H1 (cell line): ENCODE measurements at regions not wholly inside any gene's neighbourhood (a gene's known extent, or its start where the extent isn't known, plus 50 kb on each side); places are given as distances from the start of the nearest gene placed in this dataset.

Source experiments
- CTCF ChIA-PET: fragments of 300-600 bp; sonication (Branson Sonifier 250); formaldehyde crosslinking; loops from one replicate; lab custom pipeline; 2021; ENCODE audit not compliant: partially characterized antibody; lab: Charles Lee
- POLR2A ChIA-PET: fragments of 300-600 bp; sonication (Branson Sonifier 250); formaldehyde crosslinking; loops from one replicate; lab custom pipeline; 2021; ENCODE audit warnings: inconsistent platforms; ENCODE audit not compliant: partially characterized antibody; lab: Charles Lee
- DNase-seq, 2 experiments: peaks; one replicate each; pipeline versions ENCODE4 v3.0.0 to v3.0.0-alpha.2; 2010 to 2022; ENCODE audit warnings: low spot score in 2 of 2, low read depth in 1 of 2, mixed read lengths in 1 of 2
- FAIRE-seq: peaks from 2 replicates; lab custom pipeline; 2011; peaks lifted over from hg19 to GRCh38; lab: Jason Lieb, UNC
- H2AFZ ChIP-seq: 2 replicates; pipeline ENCODE4 v1.8.1; 2012; ENCODE audit warnings: low read length, inconsistent platforms
- H2AK5ac ChIP-seq: 2 replicates; pipeline ENCODE4 v1.6.1; 2013; ENCODE audit warnings: low read depth, low read length
- H2BK120ac ChIP-seq: replicated peaks from 2 replicates; pipeline ENCODE3; 2013; ENCODE audit warnings: low read depth, low read length, inconsistent platforms
- H2BK12ac ChIP-seq: 2 replicates; pipeline ENCODE4 v1.6.1; 2013; ENCODE audit warnings: low read depth, low read length
- H2BK15ac ChIP-seq: 2 replicates; pipeline ENCODE4 v1.6.1; 2013; ENCODE audit warnings: low read length
- H2BK20ac ChIP-seq: 2 replicates; pipeline ENCODE4 v1.6.1; 2013; ENCODE audit warnings: low read length
- H2BK5ac ChIP-seq: 2 replicates; pipeline ENCODE4 v1.6.1; 2013; ENCODE audit warnings: low read depth, low read length
- H3K14ac ChIP-seq: 2 replicates; pipeline ENCODE4 v1.6.1; 2013; ENCODE audit warnings: inconsistent platforms; ENCODE audit not compliant: insufficient read length
- H3K18ac ChIP-seq: 2 replicates; pipeline ENCODE4 v1.6.1; 2013; ENCODE audit warnings: low read length; ENCODE audit errors: extremely low read depth
- H3K23ac ChIP-seq: 2 replicates; pipeline ENCODE4 v1.6.1; 2013; ENCODE audit warnings: inconsistent platforms; ENCODE audit not compliant: insufficient read length
- H3K23me2 ChIP-seq: 2 replicates; pipeline ENCODE4 v1.6.1; 2013; ENCODE audit warnings: low read depth, low read length
- H3K27ac ChIP-seq: 2 replicates; pipeline ENCODE4 v1.6.1; 2011; ENCODE audit warnings: low read depth, low read length, inconsistent platforms
- H3K27me3 ChIP-seq, 4 experiments: replicated peaks in 1 of 4; 1 replicate in 1 of 4; 2 replicates in 3 of 4; pipeline versions ENCODE4 v1.6.1 to v1.8.1; 2011 to 2013; ENCODE audit warnings: low read length in 3 of 4, mild to moderate bottlenecking in 3 of 4, inconsistent platforms in 2 of 4, mixed read lengths in 2 of 4, moderate library complexity in 1 of 4; ENCODE audit not compliant: control insufficient read depth in 3 of 4, insufficient read depth in 3 of 4; ENCODE audit errors: extremely low read depth in 1 of 4
- H3K36me3 ChIP-seq, 4 experiments: 2 replicates each; pipeline versions ENCODE4 v1.6.1 to v1.8.1; 2011 to 2013; ENCODE audit warnings: mild to moderate bottlenecking in 4 of 4, low read length in 3 of 4, moderate library complexity in 2 of 4, control low read depth in 1 of 4, inconsistent platforms in 1 of 4; ENCODE audit not compliant: insufficient read depth in 4 of 4, control insufficient read depth in 2 of 4
- H3K4ac ChIP-seq: replicated peaks from 2 replicates; pipeline ENCODE3; 2013; ENCODE audit warnings: low read length, low read depth, mixed read lengths, inconsistent platforms; ENCODE audit not compliant: insufficient read length
- H3K4me1 ChIP-seq, 4 experiments: replicated peaks in 1 of 4; 1 replicate in 1 of 4; 2 replicates in 3 of 4; pipeline versions ENCODE4 v1.6.1 to v1.8.1; 2011 to 2013; ENCODE audit warnings: low read length in 3 of 4, inconsistent platforms in 2 of 4, mixed read lengths in 1 of 4; ENCODE audit not compliant: insufficient read depth in 4 of 4, control insufficient read depth in 3 of 4
- H3K4me2 ChIP-seq, 2 experiments: 2 replicates each; pipeline versions ENCODE4 v1.6.1 to v1.8.1; 2011 to 2013; ENCODE audit warnings: low read depth in 2 of 2, low read length in 2 of 2, control low read depth in 1 of 2, inconsistent platforms in 1 of 2, mild to moderate bottlenecking in 1 of 2; ENCODE audit not compliant: insufficient read depth in 1 of 2
- H3K4me3 ChIP-seq, 4 experiments: fragments of 200-600, 300-600 bp in 1 of 4; sonication (generic), shearing (Covaris generic), sonication (Bioruptor Twin) in 1 of 4; 2 replicates each; pipeline versions ENCODE4 v1.5.1 to v1.8.1; 2011 to 2016; ENCODE audit warnings: low read length in 4 of 4, low read depth in 3 of 4, control low read depth in 2 of 4, inconsistent platforms in 2 of 4, mild to moderate bottlenecking in 2 of 4, mixed read lengths in 1 of 4, moderate library complexity in 1 of 4; ENCODE audit not compliant: insufficient read depth in 2 of 4; ENCODE audit errors: extremely low read depth in 1 of 4
- H3K56ac ChIP-seq: replicated peaks from 2 replicates; pipeline ENCODE3; 2013; ENCODE audit warnings: low read depth, mild to moderate bottlenecking, mixed read lengths, low read length, inconsistent platforms; ENCODE audit not compliant: insufficient read length
- H3K79me1 ChIP-seq: 2 replicates; pipeline ENCODE4 v1.6.1; 2013; ENCODE audit warnings: low read depth, low read length, control low read depth
- H3K79me2 ChIP-seq, 2 experiments: 2 replicates each; pipeline versions ENCODE4 v1.6.1 to v1.8.1; 2012 to 2013; ENCODE audit warnings: low read length in 2 of 2, mild to moderate bottlenecking in 2 of 2, inconsistent platforms in 1 of 2; ENCODE audit not compliant: insufficient read depth in 2 of 2, control insufficient read depth in 1 of 2
- H3K9ac ChIP-seq, 4 experiments: replicated peaks in 1 of 4; 1 replicate in 1 of 4; 2 replicates in 3 of 4; pipeline versions ENCODE4 v1.6.1 to v1.8.1; 2011 to 2013; ENCODE audit warnings: low read depth in 3 of 4, low read length in 3 of 4, control low read depth in 2 of 4, mild to moderate bottlenecking in 2 of 4, moderate library complexity in 2 of 4, inconsistent platforms in 1 of 4; ENCODE audit errors: extremely low read depth in 1 of 4
- H3K9me3 ChIP-seq, 2 experiments: 2 replicates each; pipeline versions ENCODE4 v1.6.1 to v1.8.1; 2012 to 2013; ENCODE audit warnings: mild to moderate bottlenecking in 2 of 2, moderate library complexity in 2 of 2, control low read depth in 1 of 2, inconsistent platforms in 1 of 2, low read depth in 1 of 2, low read length in 1 of 2, mixed read lengths in 1 of 2; ENCODE audit not compliant: insufficient read depth in 2 of 2
- H4K20me1 ChIP-seq, 2 experiments: replicated peaks in 1 of 2; 2 replicates each; pipeline versions ENCODE3 to v1.8.1; 2011 to 2013; ENCODE audit warnings: inconsistent platforms in 2 of 2, low read length in 2 of 2, mild to moderate bottlenecking in 1 of 2; ENCODE audit not compliant: insufficient read depth in 2 of 2, control insufficient read depth in 1 of 2
- H4K5ac ChIP-seq: 2 replicates; pipeline ENCODE4 v1.6.1; 2013; ENCODE audit warnings: low read length, low read depth, mixed read lengths, inconsistent platforms; ENCODE audit not compliant: insufficient read length
- H4K8ac ChIP-seq: 2 replicates; pipeline ENCODE4 v1.8.0; 2013; ENCODE audit warnings: mild to moderate bottlenecking, moderate library complexity, low read length, inconsistent platforms; ENCODE audit not compliant: insufficient read depth; ENCODE audit errors: extremely low read depth
- H4K91ac ChIP-seq: replicated peaks from 2 replicates; pipeline ENCODE3; 2013; ENCODE audit warnings: low read length, mixed read lengths, inconsistent platforms; ENCODE audit not compliant: insufficient read length
- GABPA ChIP-seq: IDR thresholded peaks from 2 replicates; pipeline ENCODE4 v1.6.1; 2011; ENCODE audit warnings: mild to moderate bottlenecking, low read length, moderate library complexity, borderline replicate concordance; ENCODE audit not compliant: insufficient read depth
- KDM1A ChIP-seq: fragments of 200-600, 300-600 bp; sonication (generic); IDR thresholded peaks from 2 replicates; pipeline ENCODE4 v1.7.1; 2016; ENCODE audit warnings: mild to moderate bottlenecking, low read length, borderline replicate concordance
- WGBS, 2 experiments: shearing (Covaris generic) in 1 of 2; methylation state at CpG; one replicate each; pipeline versions ENCODE4 v1.1.6 to v1.1.7; 2013 to 2015; ENCODE audit warnings: low lambda C conversion rate in 2 of 2, mixed read lengths in 2 of 2, inconsistent platforms in 1 of 2, low coverage in 1 of 2, missing lambda C conversion rate in 1 of 2; ENCODE audit not compliant: insufficient replicate concordance in 2 of 2, insufficient coverage in 1 of 2, insufficient read length in 1 of 2; ENCODE audit errors: extremely low coverage in 1 of 2, missing lambda C conversion rate in 1 of 2; 5-methylcytosine and 5-hydroxymethylcytosine counted together

- Histone ChIP-seq H3K4ac (no peak overlapping the region), H2BK120ac (no peak overlapping the region), H3K9ac (no peak overlapping the region), H2AFZ (no peak overlapping the region), H3K4me2 (no peak overlapping the region), H3K27ac (no peak overlapping the region), H3K4me3 (no peak overlapping the region), H3K79me1 (no peaks in the 10 kb centered on the region), H3K27me3 (no peaks in the 10 kb centered on the region), H4K5ac (no peak overlapping the region), H3K18ac (no peak overlapping the region), H3K9me3 (no peaks in the 10 kb centered on the region; a peak in 1 of 4 replicates), H2BK5ac (no peak overlapping the region), H4K8ac (no peak overlapping the region), H3K14ac (no peak overlapping the region), H3K56ac (no peak overlapping the region), H2AK5ac (no peak overlapping the region), H3K23ac (no peak overlapping the region), H4K91ac (no peak overlapping the region), H3K36me3 (no peaks in the 10 kb centered on the region), H3K79me2 (no peaks in the 10 kb centered on the region), H3K23me2 (no peaks in the 10 kb centered on the region), H4K20me1 (no peaks in the 10 kb centered on the region), H2BK20ac (no peak overlapping the region), H2BK12ac (no peak overlapping the region), H3K4me1 (no peaks in the 10 kb centered on the region), H2BK15ac (no peak overlapping the region)
- DNase-seq (no peak), FAIRE-seq (no peak)
- WGBS, 2 experiments, result 95% methylated on average over 1 of the region's 1 CpG; no CpG with 5 or more reads in 1 of the 2 experiments
- ChIA-PET POLR2A (no interaction called here), CTCF (interaction anchor here (0.9 to 1.2 kb wide), 2 partner anchors 18 to 76 kb away, joined by 3 read pairs; no protein-coding TSS in a partner anchor)
- TF ChIP-seq KDM1A (no peak), GABPA (no peak)
Observed at GRCh38 chr5:125220284-125220683, 473.8 kb upstream of the ZNF608 start.
